ENCODE measurements at regions not wholly inside any gene's neighbourhood (a gene's known extent, or its start where the extent isn't known, plus 50 kb on each side); places are given as distances from the start of the nearest gene placed in this dataset.
"Not testable (repeated sequence)": the region's sequence is repeated elsewhere in the genome, so short reads cannot be mapped to it uniquely, and the experiment has no call there.

DNA sequence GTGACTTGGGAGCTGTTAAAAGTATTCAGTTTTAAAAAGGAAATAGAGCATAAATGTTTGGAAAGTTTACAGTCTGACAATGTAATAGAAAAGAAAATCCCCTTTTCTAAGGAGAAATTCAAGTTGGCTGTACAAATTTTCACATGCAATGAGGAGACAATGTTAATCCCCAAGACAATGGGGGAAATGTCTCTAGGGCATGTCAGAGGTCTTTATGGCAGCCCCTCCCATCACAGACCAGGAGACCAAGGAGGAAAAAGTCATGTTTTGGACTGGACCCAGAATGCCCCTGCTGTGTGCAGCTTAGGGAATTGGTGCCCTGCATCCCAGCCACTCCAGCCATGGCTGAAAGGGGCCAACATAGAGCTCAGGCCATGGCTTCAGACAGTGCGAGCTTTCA is 831.1 kb upstream of the ADGRL3 start:
- no peak for DNase-seq

DNA sequence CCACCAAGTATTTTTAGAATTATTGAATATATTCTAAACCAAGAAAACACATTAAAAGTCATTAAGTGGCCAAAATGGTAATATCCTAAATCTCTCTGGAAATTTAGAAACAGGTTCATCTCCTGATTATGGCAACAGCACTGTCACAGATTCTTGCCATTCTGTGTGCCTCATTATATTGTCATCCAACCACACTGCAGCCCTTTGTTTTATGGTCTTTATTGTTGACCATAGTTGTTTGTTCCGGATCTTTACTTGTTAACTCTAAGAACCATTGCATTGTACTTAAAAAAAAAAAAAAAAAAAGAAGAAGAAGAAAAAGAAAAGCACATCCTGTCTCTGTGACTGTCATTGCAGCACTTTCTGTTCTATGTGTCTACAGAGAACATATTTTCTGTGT is 822.1 kb upstream of the ADGRL3 start:
- DNase-seq = no peak

GRCh38 chr4:60384516-60384915 is 815.6 kb upstream of the ADGRL3 start:
- no peak for DNase-seq

GRCh38 chr4:60389633-60390032 is 810.5 kb upstream of the ADGRL3 start:
- DNase-seq = no peak

GRCh38 chr4:60396341-60397049 is 803.6 kb upstream of the ADGRL3 start:
- DNase-seq = no peak

DNA sequence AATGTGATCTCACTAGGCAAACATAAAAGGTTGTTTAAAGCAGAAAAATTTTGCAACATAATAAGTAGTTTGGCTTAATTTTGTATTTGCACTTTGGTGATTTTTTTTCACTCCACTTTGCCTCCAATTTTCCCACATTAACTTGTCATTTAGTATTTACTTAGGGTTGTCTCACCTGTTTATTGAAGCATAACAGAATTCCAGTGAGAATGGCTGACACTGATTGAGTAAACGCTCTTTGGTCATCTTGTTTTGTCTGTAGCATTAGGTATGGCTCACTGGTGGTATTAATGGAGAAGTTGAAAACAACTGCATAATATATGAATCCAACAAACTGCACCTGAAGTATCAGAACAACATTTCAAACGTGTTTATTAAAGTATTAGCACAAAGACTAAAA is 799.5 kb upstream of the ADGRL3 start:
- no peak for DNase-seq

DNA sequence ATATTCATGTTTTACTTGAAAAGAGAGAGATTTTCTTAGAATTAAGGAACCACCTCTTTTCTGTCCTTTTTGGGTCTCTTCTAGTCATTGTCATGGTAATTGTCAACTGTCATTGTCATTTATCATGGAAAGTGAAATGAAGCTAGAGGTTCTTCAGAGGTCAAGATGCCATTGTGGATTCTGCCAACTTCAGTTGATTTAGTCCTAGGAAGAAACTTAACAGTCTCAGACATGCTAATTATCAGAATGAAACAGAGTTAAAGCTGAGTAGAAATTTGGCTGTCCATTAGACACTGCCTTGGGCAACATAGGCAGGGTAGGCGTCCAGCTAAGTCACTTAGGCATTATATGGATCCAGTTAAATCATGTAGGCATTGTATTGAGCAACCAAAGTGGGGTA is 796.1 kb upstream of the ADGRL3 start:
- DNase-seq = no peak

GRCh38 chr4:60422439-60422838 is 777.7 kb upstream of the ADGRL3 start:
- no peak for DNase-seq

GRCh38 chr4:60423573-60424184 is 776.4 kb upstream of the ADGRL3 start:
- DNase-seq = not testable (repeated sequence)

DNA sequence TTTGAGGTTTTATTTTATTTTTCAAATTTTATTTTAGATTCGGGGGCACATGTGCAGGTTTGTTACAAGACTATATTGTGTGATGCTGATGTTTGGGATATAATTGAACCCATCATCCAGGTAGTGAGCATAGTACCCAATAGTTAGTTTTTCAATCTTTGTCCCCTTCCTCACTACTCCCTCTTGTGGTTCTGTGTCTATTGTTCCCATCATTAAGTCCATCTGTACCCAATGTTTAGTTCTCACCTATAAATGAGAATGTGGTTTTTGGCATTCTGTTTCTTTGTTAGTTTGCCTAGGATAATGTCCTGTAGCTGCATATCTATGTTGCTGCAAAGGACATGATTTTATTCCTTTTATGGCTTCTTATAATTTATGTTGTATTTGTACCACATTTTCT is 767.2 kb upstream of the ADGRL3 start:
- no peak for DNase-seq

DNA sequence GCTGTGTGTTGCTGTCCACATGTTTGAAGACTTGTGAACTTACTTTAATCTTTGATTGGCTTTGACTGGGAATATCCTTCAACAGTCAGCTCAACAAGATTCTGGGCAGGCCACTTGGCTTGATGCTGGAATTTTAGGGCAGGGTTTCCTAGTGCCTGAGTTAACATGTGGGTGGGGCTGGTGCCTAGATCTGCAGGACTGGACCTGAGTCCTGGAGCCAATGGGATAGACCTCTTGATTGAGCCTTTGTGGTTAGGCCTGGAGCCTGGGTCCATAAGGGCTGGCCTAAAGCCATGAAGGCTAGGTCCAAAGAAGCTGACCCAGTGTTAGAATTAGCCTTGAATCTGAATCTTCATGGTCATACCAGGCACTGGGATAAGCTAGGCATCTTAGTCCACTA is 757.1 kb upstream of the ADGRL3 start:
- DNase-seq = no peak

DNA sequence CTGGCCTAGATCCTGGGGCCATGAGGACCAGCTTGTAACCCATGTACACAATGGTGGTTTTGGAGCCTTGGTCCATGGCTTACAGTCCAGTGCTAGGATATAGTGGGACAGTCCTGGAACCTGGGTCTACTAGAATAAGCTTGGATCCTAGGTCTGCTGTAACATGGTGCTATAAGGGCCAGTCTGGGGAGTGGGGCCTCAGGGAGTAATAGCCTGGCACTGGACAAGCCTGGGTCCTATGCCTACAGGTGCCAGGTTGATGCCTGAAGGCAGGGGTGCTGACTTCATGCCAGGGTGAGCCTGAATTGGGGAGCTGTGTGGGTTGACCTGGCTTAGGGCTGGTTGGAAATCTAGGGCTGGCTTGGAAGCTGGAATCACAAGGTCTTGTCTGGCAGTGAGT is 756.3 kb upstream of the ADGRL3 start:
- no peak for DNase-seq

DNA sequence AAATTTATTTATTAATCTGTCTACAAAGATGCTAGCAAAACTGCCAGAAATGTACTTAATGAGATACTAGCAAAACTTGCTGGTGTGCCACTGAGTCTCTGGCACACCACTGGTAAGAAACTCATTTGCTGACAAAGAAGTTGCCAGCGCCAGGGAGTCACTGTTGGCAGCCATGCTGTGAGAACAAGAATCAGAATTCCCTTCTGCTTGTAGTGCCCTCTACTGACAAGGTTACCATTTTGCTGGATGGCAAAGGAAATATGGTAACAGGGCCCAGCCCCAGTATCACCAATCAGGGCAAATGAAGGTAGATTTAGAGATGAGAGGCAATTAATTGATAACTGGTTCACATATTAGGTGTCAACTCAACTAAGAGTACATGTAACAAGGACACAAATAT is 750.1 kb upstream of the ADGRL3 start:
- no peak for DNase-seq

DNA sequence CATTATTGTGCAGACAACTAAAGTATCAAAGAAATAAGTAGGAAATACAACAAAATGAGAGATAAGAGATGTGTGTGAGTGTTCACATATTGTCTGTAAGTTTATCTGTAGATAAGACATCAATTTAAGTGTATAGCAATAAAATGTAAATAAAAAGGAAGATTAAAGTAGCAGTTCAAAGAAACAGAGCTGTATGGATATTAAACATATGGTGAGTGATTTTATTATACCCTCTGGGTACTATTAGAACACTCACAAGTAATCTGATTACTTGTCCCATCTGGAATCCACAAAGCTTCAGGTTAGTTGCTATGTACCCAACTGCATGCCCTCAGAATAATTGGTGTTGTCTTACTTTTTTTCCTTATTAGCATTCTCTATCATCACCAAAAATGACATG is 747.9 kb upstream of the ADGRL3 start:
- no peak for DNase-seq

- DNase-seq = no peak
Observed at GRCh38 chr4:60455380-60455779, 744.7 kb upstream of the ADGRL3 start.

DNA sequence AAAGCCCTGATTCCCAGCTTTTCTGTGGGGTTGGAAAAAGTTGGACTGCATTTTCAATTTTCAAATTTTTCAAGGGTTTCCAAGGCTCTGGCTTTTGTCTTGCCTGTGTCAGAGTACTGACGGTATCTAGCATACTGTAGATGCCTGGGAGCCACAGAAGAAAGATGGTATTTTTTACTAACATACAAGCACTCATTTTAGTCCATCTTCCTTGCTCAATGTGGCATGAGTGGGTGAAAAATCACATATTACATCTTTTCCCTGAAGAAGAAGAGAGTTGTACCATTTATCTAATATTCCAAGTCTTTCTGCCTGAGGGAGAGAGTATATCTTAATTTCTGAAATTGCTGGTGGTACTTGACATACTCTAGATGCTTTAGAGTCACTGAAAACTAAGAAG is 738.6 kb upstream of the ADGRL3 start:
- no peak for DNase-seq

DNA sequence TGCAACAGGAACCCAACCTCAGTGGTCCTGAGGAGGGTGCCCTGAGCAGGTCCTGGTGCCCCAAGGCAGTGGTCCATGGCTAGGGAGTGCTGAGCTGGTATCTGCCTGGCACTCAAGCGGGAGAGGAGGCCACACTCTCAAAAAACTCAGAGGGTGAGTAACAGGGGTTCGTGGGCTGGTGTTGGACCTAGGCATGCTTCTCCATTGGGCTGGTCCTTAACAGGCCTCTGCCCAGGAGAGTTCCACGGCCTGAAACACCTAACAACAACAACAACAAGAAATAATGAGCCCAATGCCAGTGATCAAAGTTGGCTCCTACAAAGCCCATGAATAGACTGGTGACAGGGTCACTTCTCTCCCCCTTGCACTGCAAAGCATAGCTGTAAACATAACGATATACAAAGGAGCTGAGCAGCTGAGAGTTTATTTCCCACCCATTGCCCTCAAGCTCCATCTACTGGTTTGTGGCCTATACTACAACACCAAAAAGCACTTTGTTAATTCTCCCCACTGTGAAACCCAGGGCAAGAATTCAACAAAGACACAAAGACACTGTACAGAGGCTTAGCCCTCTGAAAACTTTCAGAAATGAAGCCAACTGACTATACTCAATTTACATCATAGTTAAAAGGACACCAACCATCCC is 736.1 kb upstream of the ADGRL3 start:
- no peak for DNase-seq

DNA sequence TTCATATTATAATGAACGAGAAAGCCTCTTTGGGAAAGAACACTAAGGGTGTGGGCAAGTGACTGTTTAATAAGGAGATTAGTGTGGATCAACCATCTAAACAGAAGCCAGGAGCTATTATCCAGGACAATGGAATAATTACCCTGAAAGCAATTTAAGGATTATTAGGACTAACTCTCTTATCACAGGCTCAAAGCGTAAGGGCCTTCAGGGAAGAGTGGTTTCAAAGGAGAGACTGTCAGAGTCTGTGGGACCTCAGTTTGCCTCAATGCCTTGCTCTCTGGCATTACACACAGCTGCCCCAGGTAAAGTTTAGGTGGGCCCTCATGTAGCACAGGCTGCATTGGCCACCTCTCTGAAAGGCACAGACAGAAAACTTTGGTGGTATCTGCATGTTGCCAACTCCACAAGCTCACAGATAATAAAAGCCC is 717.2 kb upstream of the ADGRL3 start:
- no peak for DNase-seq

GRCh38 chr4:60485276-60485675 is 714.9 kb upstream of the ADGRL3 start:
- DNase-seq = no peak

DNA sequence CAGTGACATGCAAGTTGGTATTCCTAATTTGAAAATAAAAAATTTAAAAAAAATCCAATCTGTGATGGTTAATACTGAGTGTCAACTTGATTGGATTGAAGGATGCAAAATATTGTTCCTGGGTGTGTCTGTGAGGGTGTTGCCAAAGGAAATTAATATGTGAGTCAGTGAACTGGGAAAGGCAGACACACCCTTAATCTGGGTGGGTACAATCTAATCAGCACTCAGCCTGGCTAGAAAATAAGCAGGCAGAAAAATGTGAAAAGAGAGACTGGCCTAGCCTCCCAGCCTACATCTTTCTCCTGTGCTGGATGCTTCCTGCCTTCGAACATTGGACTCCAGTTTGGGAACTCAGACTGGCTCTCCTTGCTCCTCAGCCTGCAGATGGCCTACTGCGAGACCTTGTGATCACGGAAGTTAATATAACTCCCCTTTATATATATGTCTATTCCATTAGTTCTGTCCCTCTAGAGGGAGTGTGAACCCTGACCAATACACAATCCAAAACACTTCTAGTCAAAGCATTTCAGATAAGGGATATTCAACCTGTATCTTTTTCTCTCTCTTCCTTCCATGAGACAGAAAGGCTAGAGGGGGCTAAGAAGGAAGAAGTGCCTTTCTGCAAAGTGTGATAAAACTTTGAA is 712.9 kb upstream of the ADGRL3 start:
- not testable (repeated sequence) for DNase-seq

- DNase-seq = no peak
Observed at GRCh38 chr4:60500810-60501209, 699.3 kb upstream of the ADGRL3 start.

GRCh38 chr4:60502733-60503132 is 697.4 kb upstream of the ADGRL3 start:
- no peak for DNase-seq

- DNase-seq = no peak
Observed at GRCh38 chr4:60506061-60506460, 694.1 kb upstream of the ADGRL3 start.

GRCh38 chr4:60522265-60522664 is 677.9 kb upstream of the ADGRL3 start:
- DNase-seq = no peak
